GM21723 (cell line): ENCODE measurements at regions not wholly inside any gene's neighbourhood (a gene's known extent, or its start where the extent isn't known, plus 50 kb on each side); places are given as distances from the start of the nearest gene placed in this dataset.
A peak's percentile ranks its signal among the peaks of the same experiment; 100 is the strongest.
"Not testable (repeated sequence)": the region's sequence is repeated elsewhere in the genome, so short reads cannot be mapped to it uniquely, and the experiment has no call there.

Source experiments
- ATAC-seq: cut with Tn5 transposase; IDR thresholded peaks from one replicate; pipeline ENCODE4 v1.9.1; 2021; ENCODE audit warnings: mild to moderate bottlenecking, moderate library complexity; ENCODE audit not compliant: unreplicated experiment

DNA sequence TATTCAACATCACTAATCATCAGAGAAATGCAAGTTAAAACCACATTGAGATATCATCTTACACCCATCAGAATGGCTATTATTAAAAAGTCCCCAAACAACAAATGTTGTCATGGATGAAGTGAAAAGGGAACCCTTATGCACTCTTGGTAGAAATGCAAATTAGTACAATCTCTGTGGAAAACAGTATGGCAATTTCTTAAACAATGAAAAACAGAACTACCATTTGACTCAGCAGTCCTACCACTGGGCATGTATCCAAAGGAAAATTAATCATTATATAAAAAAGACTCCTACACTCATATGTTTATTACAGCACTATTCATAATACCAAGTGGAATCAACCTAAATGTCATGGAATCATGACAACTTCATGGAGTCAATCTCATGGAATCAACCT lies 611.3 kb upstream of the GJE1 start:
- no peak for ATAC-seq

DNA sequence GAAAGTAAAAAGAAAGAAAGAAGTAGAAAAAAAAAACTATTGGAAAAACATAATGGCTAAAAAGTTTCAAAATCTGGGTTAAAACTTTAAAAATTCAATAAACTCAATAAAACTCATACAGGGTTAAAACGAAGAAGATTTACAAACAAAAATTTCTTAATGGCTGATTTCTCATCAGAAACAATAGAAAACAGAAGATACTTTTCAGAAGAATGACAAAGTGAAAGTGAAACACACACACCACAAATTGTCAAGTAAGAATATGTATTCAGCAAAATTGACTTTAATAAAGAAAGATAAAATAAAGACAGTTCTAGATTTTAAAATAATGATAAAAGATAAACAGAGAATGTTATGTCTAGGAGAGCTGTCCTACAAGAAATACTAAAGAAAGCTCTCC lies 618.9 kb upstream of the GJE1 start:
- ATAC-seq: no peak

DNA sequence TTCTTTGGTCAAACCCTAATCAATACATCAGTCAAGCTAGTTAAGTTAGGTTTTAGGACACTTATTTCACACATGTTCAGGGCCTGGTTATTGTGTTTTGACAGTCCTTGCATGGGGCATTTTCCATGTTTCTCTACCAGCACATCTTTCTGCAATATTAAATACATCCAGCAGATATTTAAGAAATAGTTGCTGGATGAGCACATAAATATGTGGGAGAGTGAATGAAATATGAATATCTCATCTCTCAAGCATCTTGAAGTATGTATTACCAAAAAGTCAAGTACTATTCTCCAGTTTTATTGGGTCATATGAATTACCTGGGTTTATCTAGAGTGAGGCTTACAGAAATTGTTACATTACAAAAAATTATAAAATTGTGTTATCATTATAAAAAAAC lies 621.9 kb upstream of the GJE1 start:
- no peak for ATAC-seq

DNA sequence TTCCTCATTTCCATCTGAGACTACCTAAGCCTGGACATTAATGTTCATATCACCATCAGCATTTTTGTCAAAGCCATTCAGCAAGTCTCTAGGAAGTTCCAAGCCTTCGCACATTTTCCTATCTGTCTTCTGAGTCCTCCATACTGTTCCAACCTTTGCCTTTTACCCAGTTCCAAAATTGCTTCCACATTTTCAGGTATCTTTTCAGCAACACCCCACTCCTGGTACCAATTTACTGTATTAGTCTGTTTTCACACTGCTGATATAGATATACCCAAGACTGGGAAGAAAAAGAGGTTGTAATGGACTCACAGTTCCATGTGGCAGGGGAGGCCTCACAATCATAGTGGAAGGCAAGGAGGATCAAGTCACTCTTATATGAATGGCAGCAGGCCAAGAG lies 626.7 kb upstream of the GJE1 start:
- ATAC-seq: not testable (repeated sequence)

DNA sequence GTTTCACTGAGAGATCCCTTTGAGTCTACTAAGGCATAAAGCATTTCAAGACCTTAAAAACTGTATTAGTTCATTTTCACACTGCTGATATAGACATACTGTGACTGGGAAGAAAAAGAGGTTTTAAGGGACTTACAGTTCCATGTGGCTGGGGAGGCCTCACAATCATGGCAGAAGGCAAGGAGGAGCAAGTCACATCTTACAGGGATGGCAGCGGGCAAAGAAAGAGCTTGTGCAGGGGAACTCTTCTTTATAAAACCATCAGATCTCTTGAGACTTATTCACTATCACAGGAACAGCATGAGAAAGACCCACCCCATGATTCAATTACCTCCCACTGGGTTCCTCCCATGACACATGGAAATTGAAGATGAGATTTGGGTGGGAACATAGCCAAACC lies 628.4 kb upstream of the GJE1 start:
- ATAC-seq: not testable (repeated sequence)

DNA sequence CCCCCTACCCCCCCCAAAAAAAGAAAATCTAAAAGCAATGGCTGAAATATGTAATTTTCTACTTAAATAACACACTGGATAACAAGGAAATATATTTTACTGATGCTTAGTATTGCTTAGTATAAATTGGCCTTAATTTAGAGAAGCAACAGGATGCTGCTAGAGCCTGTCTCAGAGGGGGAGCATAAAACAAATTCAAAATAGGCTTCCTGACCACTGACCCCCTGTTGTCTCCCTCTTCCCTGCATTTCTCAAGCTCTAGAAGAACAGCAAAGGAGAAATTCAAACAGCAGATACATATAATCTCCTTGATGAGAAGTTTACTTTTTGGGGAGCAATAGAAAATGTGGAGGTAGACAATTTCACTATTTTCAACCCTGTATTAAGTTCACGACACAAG lies 631.1 kb upstream of the GJE1 start:
- no peak for ATAC-seq

DNA sequence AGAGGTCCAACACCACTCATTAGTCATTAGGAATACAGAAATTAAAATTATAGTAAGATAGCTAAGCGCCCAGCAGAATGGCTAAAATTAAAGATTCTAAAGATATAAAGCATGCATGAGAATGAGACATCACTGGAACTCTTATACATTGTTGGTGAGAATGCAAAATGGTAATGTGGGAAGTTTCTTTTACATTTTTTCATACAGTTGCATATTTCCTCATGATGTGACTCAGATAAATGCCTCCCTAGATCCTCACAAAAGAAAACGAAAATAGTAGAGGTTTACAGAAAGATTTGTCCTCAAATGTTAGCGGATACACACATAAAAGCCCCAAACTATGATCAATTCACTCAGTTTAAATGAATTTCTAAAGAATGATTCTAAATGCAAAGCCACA lies 633.7 kb upstream of the GJE1 start:
- ATAC-seq: no peak

DNA sequence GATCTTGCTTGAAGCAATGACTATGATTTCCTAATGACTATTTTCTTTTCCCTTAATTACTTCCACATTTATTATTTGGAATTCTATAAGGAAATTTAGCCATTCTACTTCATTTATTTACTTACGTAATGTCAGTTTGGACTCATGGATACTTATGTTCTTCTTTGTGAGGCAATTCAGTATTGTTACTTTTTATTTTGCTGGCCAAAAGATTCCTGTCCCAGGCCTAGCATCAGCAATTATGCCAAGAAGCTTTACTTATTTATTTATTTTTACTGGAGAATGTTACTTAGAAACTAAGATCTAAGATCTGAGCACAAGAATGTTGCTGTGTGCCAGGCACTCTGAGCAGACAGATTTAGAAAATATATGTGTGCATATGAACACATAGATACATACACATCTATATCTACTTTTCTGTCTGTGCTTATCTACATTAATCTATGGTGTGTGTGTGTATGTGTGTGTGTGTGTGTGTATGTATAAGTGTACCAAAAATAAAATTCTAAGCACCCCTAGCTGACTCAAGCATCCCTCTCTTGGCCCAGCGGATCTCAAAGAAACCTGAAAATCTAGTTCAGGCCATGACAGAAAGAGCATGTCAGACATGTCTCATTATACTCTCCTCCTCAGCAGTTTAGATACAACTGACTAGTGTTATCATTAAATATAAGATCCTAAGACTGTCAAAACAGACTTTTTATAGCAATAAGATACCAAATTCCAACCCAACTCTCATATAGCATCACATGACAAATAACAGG lies 640.0 kb upstream of the GJE1 start:
- ATAC-seq: no peak

DNA sequence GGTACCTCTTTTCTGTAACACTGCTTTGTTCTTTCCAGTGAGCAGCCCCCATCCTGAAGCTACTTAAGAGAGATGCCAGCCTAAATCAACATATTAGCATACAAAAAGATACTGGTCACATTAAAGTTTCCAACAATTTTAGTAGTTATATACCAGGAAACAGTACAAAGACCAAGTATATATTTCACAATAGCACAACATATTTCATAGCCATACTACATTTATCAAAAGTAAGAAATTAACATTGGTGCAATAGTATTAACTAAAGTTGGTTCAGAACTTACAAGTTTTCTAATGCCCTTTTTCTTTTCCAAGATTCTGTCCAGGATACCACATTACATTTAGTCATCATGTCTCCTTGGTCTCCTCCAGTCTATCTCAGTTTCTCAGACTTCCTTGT lies 641.0 kb upstream of the GJE1 start:
- no peak for ATAC-seq

DNA sequence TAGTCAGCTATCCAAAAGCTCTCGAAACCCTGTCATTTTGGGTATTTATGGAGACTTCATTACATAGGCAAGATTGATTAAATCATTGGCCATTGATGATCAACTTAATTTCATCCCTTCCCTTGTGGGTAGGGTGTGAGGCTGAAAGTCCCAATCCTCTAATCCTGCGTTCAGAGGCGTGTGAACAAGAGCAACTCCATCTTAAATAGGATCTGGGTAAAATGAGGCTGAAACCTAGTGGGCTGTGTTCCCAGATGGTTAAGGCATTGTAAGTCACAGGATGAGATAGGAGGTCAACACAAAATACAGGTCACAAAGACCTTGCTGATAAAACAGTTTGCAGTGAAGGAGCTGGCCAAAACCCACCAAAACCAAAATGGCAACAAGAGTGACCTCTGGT lies 641.7 kb upstream of the GJE1 start:
- no peak for ATAC-seq

DNA sequence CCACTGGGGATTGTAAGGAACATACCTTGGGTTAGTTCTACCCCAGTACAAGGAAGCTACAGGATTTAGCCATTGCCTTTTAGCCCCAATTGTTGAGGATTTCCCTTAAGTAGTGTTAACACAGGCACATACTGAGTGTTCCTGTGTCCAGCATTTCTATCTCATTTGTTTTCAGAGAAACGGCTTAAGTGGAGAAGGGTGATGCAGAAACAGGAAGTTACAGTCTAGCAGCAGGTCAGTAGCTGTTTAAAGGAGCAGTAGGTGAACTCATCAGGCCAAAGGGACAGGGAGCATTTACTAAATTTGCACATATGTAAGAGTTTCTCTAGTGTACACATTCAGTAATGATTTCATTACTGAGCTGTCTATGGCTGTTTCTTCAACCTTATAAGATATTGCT lies 644.2 kb upstream of the GJE1 start:
- ATAC-seq: peak; percentile 46

DNA sequence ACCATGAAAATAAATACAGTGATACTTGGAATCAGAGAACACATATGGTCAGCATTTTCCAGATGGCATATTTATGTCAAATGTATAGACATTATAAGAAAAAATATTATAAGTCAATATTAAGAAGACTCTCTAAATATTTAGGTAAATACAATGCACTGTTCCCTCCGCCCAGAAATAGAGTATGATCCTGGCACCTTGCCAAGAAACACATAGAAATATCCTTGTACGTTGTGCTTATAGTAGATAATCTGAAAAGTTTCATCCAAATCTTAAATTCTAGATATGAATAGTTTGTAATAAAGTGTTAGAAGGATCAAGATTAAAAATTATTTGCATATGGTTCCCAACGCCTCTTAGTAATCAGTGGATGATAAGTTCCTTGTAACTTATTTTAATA lies 645.8 kb upstream of the GJE1 start:
- ATAC-seq: no peak

DNA sequence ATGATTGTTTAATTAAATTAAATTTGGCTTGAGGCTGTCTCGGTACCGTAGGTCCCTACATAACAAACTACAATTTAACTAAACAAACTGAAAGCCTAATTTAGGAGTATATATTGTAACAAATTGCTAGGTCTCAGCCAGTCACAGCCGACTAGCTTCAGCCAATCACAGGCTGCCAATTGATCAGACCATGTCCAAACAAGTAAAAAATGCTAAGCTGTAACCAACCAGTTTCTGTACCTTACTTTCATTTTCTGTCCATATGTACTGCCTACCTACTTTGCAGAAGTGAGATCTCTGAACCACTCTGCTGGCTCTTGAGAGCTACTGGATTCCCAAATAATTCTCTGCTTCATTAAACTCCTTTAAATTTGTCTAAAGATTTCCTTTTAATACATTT lies 648.0 kb upstream of the GJE1 start:
- ATAC-seq: peak; percentile 77

DNA sequence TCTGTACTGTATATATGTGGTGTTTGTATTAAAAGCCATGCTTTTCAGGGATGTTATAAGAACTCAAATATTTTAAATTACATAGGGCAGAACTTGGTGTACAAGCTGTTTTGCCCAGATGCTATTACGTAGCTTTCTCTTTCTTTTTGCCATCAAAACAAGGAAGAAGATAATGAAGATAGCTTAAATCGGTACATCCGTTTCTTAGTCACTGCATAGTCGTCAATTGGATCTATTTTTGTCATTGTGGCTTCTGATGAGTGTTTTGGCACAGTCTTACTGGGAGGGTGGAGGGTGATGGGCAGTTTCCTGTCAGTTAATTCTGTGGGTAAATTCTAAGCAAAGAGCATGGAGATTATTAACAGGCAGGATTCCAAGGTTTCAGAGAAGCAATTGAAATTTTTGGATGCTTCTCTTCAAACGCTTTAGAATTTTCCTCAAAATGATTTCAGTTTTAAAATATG lies 649.1 kb upstream of the GJE1 start:
- peak; percentile 92 for ATAC-seq

DNA sequence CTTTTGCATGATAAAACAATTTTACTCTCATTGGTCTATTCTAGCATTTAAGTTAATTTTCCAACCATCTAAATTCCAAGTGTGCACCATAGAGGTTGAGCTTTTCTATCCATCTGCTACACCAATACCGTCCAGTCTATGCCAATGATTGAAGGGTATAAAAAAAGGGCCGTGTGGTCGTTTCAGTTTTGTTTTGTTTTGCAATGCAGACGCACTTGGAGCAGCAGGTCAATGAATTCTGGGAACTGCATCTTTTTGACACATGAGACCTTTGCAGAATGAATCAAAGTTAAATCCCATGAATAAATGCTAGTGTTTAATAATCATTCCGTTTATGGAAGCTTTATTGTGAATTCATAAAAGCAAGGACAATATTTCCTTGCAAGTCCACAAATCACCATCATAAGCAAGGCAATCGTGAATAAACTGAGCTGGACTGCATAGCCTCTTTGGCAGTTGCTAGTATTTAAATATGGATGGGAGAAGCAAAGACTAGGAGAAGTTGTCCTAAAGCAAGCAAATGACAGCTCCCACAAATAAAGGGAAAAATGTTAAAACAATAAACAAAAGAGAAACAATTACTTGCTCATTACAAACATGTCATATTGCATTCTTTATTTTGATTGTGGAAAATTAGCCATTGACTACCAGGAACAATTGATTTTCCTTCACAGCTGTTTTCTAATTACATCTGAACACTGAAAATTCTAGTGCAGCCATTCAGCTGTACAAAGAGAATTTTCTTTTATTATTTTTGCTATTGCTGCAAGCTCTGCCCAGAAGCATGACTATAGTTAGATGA lies 649.7 kb upstream of the GJE1 start:
- ATAC-seq: peak; percentile 4

DNA sequence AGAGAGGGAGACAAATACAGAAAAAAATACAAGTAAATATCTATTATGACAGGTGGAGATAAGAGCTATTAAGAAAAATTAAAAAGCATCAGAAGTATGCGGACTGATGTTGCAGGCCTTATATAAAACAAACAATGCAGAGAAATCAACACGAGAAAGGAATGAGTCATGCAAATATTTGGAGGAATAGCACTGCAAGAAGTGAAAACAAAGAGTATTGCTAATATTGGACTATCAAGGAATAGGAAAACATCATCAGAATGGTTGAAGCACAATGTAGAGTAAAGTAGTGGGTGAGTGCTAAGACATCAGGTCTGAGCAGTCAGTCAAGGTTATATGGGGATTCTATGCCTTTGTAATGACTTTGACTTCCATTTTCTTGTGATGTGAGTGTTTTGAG lies 657.5 kb upstream of the GJE1 start:
- ATAC-seq: no peak

DNA sequence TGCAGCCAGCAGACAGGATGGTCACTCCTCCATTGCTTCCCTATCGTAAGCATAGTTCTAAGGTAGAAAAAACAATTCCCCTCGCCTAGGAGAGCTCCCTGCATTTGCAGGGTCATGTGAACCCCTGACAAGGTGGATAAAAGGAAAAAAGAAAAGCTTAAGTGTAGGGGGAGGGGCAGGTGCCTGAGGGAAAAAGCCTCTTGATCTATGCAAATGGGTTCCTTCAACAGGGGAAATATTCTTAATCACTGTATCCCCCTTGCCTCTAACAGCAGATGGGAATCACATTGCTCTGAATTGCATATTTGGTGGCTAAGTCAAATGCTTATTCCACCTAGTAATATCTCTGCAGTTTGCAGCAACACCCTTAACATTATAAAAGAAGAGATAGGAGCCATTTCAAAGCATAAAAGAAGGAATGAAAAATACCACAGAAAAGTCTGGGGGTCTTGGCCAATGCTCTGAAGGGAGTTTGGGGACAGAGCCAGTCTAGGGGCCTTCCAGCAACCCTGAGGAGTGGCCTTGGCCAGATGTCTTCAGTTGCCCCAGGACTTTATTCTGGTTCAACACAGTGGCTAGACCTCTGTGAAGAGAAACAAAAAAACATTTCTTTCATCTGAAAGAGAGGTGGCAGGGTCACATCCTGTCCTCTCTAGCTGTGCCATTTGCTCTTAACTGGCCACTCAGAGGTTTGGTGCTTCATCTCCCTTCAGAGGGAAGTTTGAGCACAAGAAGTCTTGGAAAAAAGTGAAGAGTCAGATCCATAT lies 660.4 kb upstream of the GJE1 start:
- ATAC-seq: no peak

DNA sequence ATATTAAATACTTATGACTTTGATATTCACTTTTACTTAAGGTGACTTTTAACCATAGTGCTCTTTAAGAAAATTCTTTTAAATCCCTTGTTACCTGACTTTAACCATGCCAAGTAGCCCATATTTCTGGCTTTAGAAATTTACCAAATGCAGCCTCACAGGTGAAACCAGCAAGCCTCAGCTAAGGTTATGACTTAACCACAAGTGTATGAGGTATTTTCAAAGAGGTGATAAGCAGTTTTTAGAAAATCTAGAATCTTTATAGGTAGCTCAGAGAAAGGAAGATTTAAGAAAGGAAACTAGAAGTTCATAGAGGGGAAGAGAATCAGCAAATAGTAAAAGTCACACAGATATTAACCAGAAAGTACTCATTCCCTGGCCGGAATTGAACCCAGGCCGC lies 661.9 kb upstream of the GJE1 start:
- ATAC-seq: no peak

DNA sequence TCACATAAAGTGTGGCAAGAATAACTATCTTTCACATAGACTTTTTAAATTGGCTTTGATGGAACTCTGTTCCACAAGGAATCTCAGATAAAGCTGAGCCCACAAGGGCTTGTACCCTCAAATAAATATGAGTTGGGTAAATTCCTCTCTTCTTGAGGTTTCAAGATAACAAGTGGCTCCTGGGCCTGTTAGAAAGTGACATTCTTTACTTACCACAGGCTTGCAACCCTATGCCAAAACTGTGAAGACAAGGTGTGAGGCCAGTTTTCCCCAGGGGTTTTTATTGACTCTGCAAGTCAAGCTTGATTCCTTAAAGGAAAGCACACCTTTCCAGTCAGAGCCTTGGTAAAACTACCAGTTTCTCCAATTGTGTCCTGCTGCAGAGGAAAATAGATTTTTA lies 664.8 kb upstream of the GJE1 start:
- ATAC-seq: no peak

DNA sequence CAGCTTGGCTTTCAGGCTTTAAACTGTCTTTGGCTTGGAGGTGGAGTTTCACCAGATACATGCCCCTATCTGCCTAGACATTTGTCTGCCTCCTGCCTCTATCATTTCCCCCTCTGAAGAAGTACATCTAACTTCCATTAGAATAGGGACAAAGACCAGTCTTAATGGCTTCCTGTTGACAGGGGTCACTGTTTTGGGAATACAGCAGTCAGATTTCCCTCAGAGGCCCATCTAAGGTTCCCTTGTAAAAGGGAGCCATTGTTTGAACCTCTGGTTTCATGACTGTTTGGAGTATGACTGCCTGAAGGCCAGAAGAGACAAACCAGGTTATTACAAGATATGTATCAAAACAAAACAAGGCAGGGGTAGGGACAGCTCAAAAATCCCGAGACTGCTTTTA lies 665.7 kb upstream of the GJE1 start:
- ATAC-seq: no peak

DNA sequence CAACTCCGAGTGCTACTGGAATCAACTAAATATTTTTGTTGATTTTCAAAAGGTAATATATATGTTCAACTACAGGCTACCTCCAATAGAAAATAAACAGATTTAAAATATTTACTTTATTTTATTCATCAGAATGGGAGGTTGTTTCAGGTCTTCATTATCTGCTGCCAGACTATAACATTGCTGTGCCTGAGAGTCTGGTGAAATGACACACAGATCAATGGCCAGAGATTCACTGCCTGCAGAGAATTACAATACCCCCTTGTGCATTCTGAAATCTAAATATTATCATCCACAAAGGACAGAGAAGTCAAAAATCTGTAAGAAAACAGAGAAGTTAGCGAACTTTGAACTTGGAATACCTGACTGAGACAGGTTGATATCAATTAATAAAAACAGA lies 667.8 kb upstream of the GJE1 start:
- no peak for ATAC-seq

DNA sequence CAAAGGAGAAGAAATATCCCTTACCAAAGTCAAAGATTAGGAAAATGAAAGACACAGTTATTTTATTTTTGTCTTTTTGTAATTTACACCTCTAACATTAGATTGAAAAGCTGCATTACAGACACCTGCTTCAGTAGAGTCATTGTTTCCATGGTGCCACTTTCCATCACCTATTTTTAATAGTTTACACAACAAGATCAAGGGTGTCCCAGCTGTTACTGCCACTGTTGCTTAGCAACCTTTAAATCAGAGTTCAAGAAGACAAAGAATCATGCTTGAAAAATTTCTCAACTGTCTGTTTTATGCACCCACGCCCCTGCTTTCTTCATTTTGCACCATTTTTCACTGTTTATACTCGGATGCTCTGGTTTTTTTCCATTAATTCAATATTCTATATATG lies 668.2 kb upstream of the GJE1 start:
- ATAC-seq: peak; percentile 86
